ENCODE measurements at regions not wholly inside any gene's neighbourhood (a gene's known extent, or its start where the extent isn't known, plus 50 kb on each side); places are given as distances from the start of the nearest gene placed in this dataset.

GRCh38 chr15:56839099-56839498 is 79.3 kb upstream of the TCF12 start:
- TF ChIP-seq GPBP1L1 (CRISPR knock-in tag; IDR thresholded peaks at IDR 0.05), result no peak
- no peak for TF ChIP-seq CTCF (CRISPR knock-in tag; IDR thresholded peaks at IDR 0.05)
- no peak for TF ChIP-seq EZH2 (conservative IDR thresholded peaks at IDR 0.05; ENCODE audit: low read depth, low read length)
- TF ChIP-seq KAT7 (CRISPR knock-in tag; IDR thresholded peaks at IDR 0.05; ENCODE audit: borderline replicate concordance), result no peak
- TF ChIP-seq EED (CRISPR knock-in tag; IDR thresholded peaks at IDR 0.05), result no peak
